ENCODE measurements at regions not wholly inside any gene's neighbourhood (a gene's known extent, or its start where the extent isn't known, plus 50 kb on each side); places are given as distances from the start of the nearest gene placed in this dataset.

GRCh38 chr20:4303136-4303535 lies 54.0 kb upstream of the ADRA1D start:
- no CpG with 5 or more reads among the region's 7 CpGs for WGBS (ENCODE audit: extremely low coverage, insufficient read length, low lambda C conversion rate)
- Histone ChIP-seq H4K91ac (ENCODE audit: insufficient read length, low read depth, low read length) (no peak overlapping the region), H4K8ac (replicated peaks; ENCODE audit: insufficient read length, low read depth, low read length) (no peak overlapping the region), H3K4me2 (ENCODE audit: insufficient read depth, insufficient read length, low read length) (no peak overlapping the region), H3K9me3 (ENCODE audit: control insufficient read depth, low read depth, low read length) (no peaks in the 10 kb centered on the region), H4K5ac (ENCODE audit: insufficient read length, low read depth, low read length) (no peak overlapping the region), H2AK5ac (ENCODE audit: insufficient read length, low read length) (no peak overlapping the region), H3K18ac (ENCODE audit: insufficient read length, low read depth, low read length) (no peak overlapping the region), H3K9ac (ENCODE audit: extremely low read depth, insufficient read length, low read length) (no peak overlapping the region), H3K23ac (ENCODE audit: insufficient read length, low read depth, low read length) (no peak overlapping the region), H2BK5ac (ENCODE audit: insufficient read length, low read length) (no peak overlapping the region), H3K14ac (ENCODE audit: insufficient read depth, low read length) (no peak overlapping the region; the same call in 1 of the 2 replicates), H4K20me1 (ENCODE audit: control insufficient read depth, insufficient read depth, insufficient read length) (no peaks in the 10 kb centered on the region), H3K4ac (ENCODE audit: low read depth, low read length) (no peak overlapping the region), H3K79me1 (ENCODE audit: insufficient read depth, low read depth, low read length, poor library complexity, severe bottlenecking) (no peaks in the 10 kb centered on the region), H2BK12ac (ENCODE audit: insufficient read length, low read depth, low read length) (no peak overlapping the region), H2BK20ac (ENCODE audit: low read depth, low read length, poor library complexity, severe bottlenecking) (no peak overlapping the region), H3T11ph (ENCODE audit: low read length) (no peak overlapping the region), H3K23me2 (ENCODE audit: insufficient read length, low read depth, low read length, poor library complexity, severe bottlenecking) (no peaks in the 10 kb centered on the region), H3K56ac (ENCODE audit: insufficient read length, low read depth, low read length) (no peak overlapping the region), H2BK15ac (ENCODE audit: low read depth, low read length) (no peak overlapping the region), H3K4me1 (ENCODE audit: insufficient read depth, low read length) (no peaks in the 10 kb centered on the region), H3K27ac (ENCODE audit: insufficient read length, low read depth, low read length) (no peak overlapping the region), H3K27me3 (ENCODE audit: insufficient read depth, low read length) (no peaks in the 10 kb centered on the region), H3K79me2 (ENCODE audit: insufficient read depth, low read length) (no peaks in the 10 kb centered on the region), H2AFZ (ENCODE audit: low read length) (no peak overlapping the region), H2BK120ac (ENCODE audit: low read depth, low read length, poor library complexity, severe bottlenecking) (no peak overlapping the region)
- peaks cover 8% of the 10 kb centered on the region for H3K27me3 Mint-ChIP-seq (ENCODE audit: low read depth)
- no peaks in the 10 kb centered on the region for H3K4me1 Mint-ChIP-seq
- TF ChIP-seq CTCF (conservative IDR thresholded peaks at IDR 0.05): no peak
- no peaks in the 10 kb centered on the region for H3K9me3 Mint-ChIP-seq
- H3K36me3 Mint-ChIP-seq (ENCODE audit: insufficient read depth in 1 of 3, low read depth in 3 of 3): no peaks in the 10 kb centered on the region
- no peak for DNase-seq
- no peak overlapping the region for H3K4me3 Mint-ChIP-seq
- H3K27ac Mint-ChIP-seq: no peak overlapping the region

Measured in H9 (cell line).